CD14-positive monocyte (primary cell): ENCODE measurements at regions not wholly inside any gene's neighbourhood (a gene's known extent, or its start where the extent isn't known, plus 50 kb on each side); places are given as distances from the start of the nearest gene placed in this dataset.

ENCODE experiments used
- DNase-seq, 3 donors: peaks; one replicate each; pipeline ENCODE4 v3.0.0-alpha.2; 2011 to 2022
- H2AFZ ChIP-seq: 2 replicates; pipeline ENCODE4 v1.6.0; 2012; ENCODE audit warnings: mild to moderate bottlenecking, low read depth, low read length, inconsistent platforms; ENCODE audit not compliant: insufficient read depth, poor library complexity, severe bottlenecking
- H3K27ac ChIP-seq, 2 donors: 1 replicate in 1 of 2; 2 replicates in 1 of 2; pipeline ENCODE4 v1.5.1; 2012 to 2013; ENCODE audit warnings: low read length in 2 of 2, control low read depth in 1 of 2, inconsistent platforms in 1 of 2, low read depth in 1 of 2, mild to moderate bottlenecking in 1 of 2
- H3K27me3 ChIP-seq, 2 donors: one replicate each; pipeline versions ENCODE4 v1.6.0 to v1.6.1; 2011 to 2013; ENCODE audit warnings: low read length in 2 of 2; ENCODE audit not compliant: control insufficient read depth in 2 of 2, insufficient read depth in 2 of 2
- H3K36me3 ChIP-seq, 2 donors: replicated peaks in 1 of 2; 1 replicate in 1 of 2; 2 replicates in 1 of 2; pipeline versions ENCODE4 v1.5.1 to v1.6.1; 2012 to 2013; ENCODE audit warnings: low read length in 2 of 2, control low read depth in 1 of 2, inconsistent platforms in 1 of 2, mild to moderate bottlenecking in 1 of 2; ENCODE audit not compliant: insufficient read depth in 2 of 2, control insufficient read depth in 1 of 2
- H3K4me1 ChIP-seq, 2 donors: 1 replicate in 1 of 2; 2 replicates in 1 of 2; pipeline versions ENCODE4 v1.5.1 to v1.6.1; 2012 to 2013; ENCODE audit warnings: low read length in 2 of 2, control low read depth in 1 of 2, inconsistent platforms in 1 of 2, mild to moderate bottlenecking in 1 of 2, moderate library complexity in 1 of 2; ENCODE audit not compliant: insufficient read depth in 2 of 2, control insufficient read depth in 1 of 2
- H3K4me2 ChIP-seq: replicated peaks from 2 replicates; pipeline ENCODE3; 2012; ENCODE audit warnings: low read length, moderate library complexity, mild to moderate bottlenecking; ENCODE audit not compliant: poor library complexity, severe bottlenecking; ENCODE audit errors: extremely low read depth
- H3K4me3 ChIP-seq, 3 experiments: fragments of 200-600 bp in 1 of 3; sonication (generic) in 1 of 3; replicated peaks in 1 of 3; 1 replicate in 2 of 3; 2 replicates in 1 of 3; pipeline ENCODE4 v1.5.1; 2011 to 2013; ENCODE audit warnings: low read length in 3 of 3, mild to moderate bottlenecking in 3 of 3, control low read depth in 2 of 3, low read depth in 2 of 3, inconsistent platforms in 1 of 3, moderate library complexity in 1 of 3
- H3K79me2 ChIP-seq: 2 replicates; pipeline ENCODE4 v1.6.0; 2012; ENCODE audit warnings: mild to moderate bottlenecking, control low read depth, inconsistent platforms, low read length, moderate library complexity; ENCODE audit not compliant: insufficient read depth
- H3K9ac ChIP-seq: 2 replicates; pipeline ENCODE4 v1.6.0; 2017; ENCODE audit warnings: low read length, mild to moderate bottlenecking; ENCODE audit not compliant: insufficient read depth, poor library complexity, severe bottlenecking
- H3K9me3 ChIP-seq, 2 donors: replicated peaks in 1 of 2; 1 replicate in 1 of 2; 2 replicates in 1 of 2; pipeline versions ENCODE4 v1.5.1 to v1.6.1; 2012 to 2013; ENCODE audit warnings: low read length in 2 of 2, control low read depth in 1 of 2; ENCODE audit not compliant: control insufficient read depth in 1 of 2, insufficient read depth in 1 of 2
- H4K20me1 ChIP-seq: 2 replicates; pipeline ENCODE4 v1.6.0; 2012; ENCODE audit warnings: mild to moderate bottlenecking, low read length, control low read depth, moderate library complexity; ENCODE audit not compliant: insufficient read depth
- H3K27ac Mint-ChIP-seq, 7 donors: one replicate each; pipeline ENCODE4 v1.8.0; 2020; ENCODE audit warnings: mild to moderate bottlenecking in 7 of 7, mixed read lengths in 7 of 7, moderate library complexity in 6 of 7, inconsistent platforms in 2 of 7
- H3K27me3 Mint-ChIP-seq, 3 donors: one replicate each; pipeline ENCODE4 v1.8.0; 2021 to 2022; ENCODE audit warnings: low read depth in 3 of 3, mild to moderate bottlenecking in 3 of 3, mixed read lengths in 3 of 3, moderate library complexity in 3 of 3, inconsistent platforms in 1 of 3
- H3K36me3 Mint-ChIP-seq, 2 donors: one replicate each; pipeline ENCODE4 v1.8.0; 2020; ENCODE audit warnings: mixed read lengths in 2 of 2, inconsistent platforms in 1 of 2, mild to moderate bottlenecking in 1 of 2
- H3K4me1 Mint-ChIP-seq: one replicate; pipeline ENCODE4 v1.8.0; 2020; ENCODE audit warnings: mild to moderate bottlenecking, mixed read lengths
- H3K4me3 Mint-ChIP-seq, 2 donors: one replicate each; pipeline ENCODE4 v1.8.0; 2020; ENCODE audit warnings: mild to moderate bottlenecking in 2 of 2, mixed read lengths in 2 of 2, moderate library complexity in 1 of 2
- H3K9me3 Mint-ChIP-seq, 7 donors: one replicate each; pipeline ENCODE4 v1.8.0; 2020 to 2022; ENCODE audit warnings: mixed read lengths in 7 of 7, mild to moderate bottlenecking in 6 of 7, moderate library complexity in 6 of 7, inconsistent platforms in 2 of 7
- WGBS: methylation state at CpG from one replicate; pipeline ENCODE4 v1.1.5; 2013; ENCODE audit warnings: missing lambda C conversion rate; ENCODE audit not compliant: insufficient coverage; 5-methylcytosine and 5-hydroxymethylcytosine counted together
- intact Hi-C, 2 donors: fragments of 100-400 bp; cut with micrococcal nuclease; formaldehyde crosslinking; loops; one replicate each; pipeline versions ENCODE4 v1.15.0 to v1.15.1; 2023
- TF ChIP-seq, protein P1 (sequence below): fragments of 200-600 bp; IDR thresholded peaks from one replicate; pipeline ENCODE4 v1.8.0; 2022; ENCODE audit warnings: antibody characterized with exemption, mild to moderate bottlenecking

DNA sequence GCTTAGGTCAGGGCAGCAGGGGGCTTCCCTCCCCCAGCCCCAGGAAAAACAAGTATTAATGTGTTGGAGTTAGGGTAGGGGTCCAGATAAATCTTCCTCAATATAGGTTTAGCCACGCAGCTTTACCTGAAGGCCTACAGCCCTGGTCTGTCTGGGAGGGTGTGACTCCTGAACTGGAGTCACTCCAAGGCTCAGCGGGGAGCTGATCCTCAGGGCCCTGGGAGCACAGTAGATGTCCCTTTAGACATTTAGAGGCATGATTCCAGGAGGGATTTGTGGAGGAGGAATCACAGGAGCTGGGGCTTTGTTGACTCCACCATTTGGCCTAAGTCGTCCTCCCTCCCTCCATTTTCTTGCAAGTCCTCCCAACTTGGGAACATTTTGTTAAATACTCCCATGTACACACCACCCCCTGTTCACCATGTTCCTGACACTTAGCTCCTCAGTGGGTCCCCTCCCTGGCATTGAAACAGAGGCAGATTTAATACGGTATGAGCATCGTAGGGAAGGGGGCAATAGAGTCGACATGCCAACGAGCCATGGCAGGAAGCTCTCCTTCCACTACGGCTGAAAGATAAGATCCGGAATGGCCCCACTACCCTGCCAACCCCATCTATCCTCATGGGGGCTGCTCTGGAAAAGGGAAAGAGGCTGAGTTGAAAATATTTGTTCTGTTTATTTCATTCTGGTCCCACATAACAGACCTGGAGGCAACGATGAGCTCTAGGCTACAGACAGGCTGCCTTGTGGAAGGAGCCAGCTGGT lies 69.0 kb upstream of the LARS2 start:
- Histone ChIP-seq H3K9ac (no peak overlapping the region), H4K20me1 (no peaks in the 10 kb centered on the region), H3K27ac (no peak overlapping the region), H3K4me2 (no peak overlapping the region), H3K9me3 (no peaks in the 10 kb centered on the region), H3K4me1 (no peaks in the 10 kb centered on the region), H3K79me2 (no peaks in the 10 kb centered on the region), H3K4me3 (no peak overlapping the region), H3K36me3 (no peaks in the 10 kb centered on the region), H3K27me3 (no peaks in the 10 kb centered on the region), H2AFZ (no peak overlapping the region)
- Mint-ChIP-seq H3K27me3 (peaks cover 0 to 3% (median 2%) of the 10 kb centered on the region in 3 donors), H3K27ac (no peak overlapping the region), H3K36me3 (no peaks in the 10 kb centered on the region), H3K9me3 (peaks cover 0 to 2% (median 0%) of the 10 kb centered on the region in 7 donors), H3K4me1 (no peaks in the 10 kb centered on the region), H3K4me3 (peak overlapping the region in 1 of 2 donors; percentile 2)
- DNase-seq, result no peak
- TF ChIP-seq, protein P1, sequence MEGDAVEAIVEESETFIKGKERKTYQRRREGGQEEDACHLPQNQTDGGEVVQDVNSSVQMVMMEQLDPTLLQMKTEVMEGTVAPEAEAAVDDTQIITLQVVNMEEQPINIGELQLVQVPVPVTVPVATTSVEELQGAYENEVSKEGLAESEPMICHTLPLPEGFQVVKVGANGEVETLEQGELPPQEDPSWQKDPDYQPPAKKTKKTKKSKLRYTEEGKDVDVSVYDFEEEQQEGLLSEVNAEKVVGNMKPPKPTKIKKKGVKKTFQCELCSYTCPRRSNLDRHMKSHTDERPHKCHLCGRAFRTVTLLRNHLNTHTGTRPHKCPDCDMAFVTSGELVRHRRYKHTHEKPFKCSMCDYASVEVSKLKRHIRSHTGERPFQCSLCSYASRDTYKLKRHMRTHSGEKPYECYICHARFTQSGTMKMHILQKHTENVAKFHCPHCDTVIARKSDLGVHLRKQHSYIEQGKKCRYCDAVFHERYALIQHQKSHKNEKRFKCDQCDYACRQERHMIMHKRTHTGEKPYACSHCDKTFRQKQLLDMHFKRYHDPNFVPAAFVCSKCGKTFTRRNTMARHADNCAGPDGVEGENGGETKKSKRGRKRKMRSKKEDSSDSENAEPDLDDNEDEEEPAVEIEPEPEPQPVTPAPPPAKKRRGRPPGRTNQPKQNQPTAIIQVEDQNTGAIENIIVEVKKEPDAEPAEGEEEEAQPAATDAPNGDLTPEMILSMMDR, result no peak
- intact Hi-C loops, result no loop called here
- WGBS, result 93% methylated on average over 5 of the region's 10 CpGs

GRCh38 chr3:45319996-45320305 lies 68.4 kb upstream of the LARS2 start:
- Histone ChIP-seq H4K20me1 (no peaks in the 10 kb centered on the region), H3K4me1 (no peaks in the 10 kb centered on the region), H3K36me3 (no peaks in the 10 kb centered on the region), H3K4me3 (no peak overlapping the region), H3K4me2 (no peak overlapping the region), H3K9me3 (no peaks in the 10 kb centered on the region), H3K9ac (no peak overlapping the region), H3K27me3 (no peaks in the 10 kb centered on the region), H3K27ac (no peak overlapping the region), H2AFZ (no peak overlapping the region), H3K79me2 (no peaks in the 10 kb centered on the region)
- no peak for DNase-seq
- intact Hi-C loops, result no loop called here
- Mint-ChIP-seq H3K9me3 (peaks cover 0 to 2% (median 0%) of the 10 kb centered on the region in 7 donors), H3K4me3 (no peak overlapping the region), H3K36me3 (no peaks in the 10 kb centered on the region), H3K27ac (no peak overlapping the region), H3K27me3 (peaks cover 0 to 3% (median 2%) of the 10 kb centered on the region in 3 donors), H3K4me1 (no peaks in the 10 kb centered on the region)
- TF ChIP-seq, protein P1, result no peak
- 100% methylated on average over 2 of the region's 3 CpGs for WGBS
